ENCODE measurements at regions not wholly inside any gene's neighbourhood (a gene's known extent, or its start where the extent isn't known, plus 50 kb on each side); places are given as distances from the start of the nearest gene placed in this dataset.
"Not testable (repeated sequence)": the region's sequence is repeated elsewhere in the genome, so short reads cannot be mapped to it uniquely, and the experiment has no call there.

DNA sequence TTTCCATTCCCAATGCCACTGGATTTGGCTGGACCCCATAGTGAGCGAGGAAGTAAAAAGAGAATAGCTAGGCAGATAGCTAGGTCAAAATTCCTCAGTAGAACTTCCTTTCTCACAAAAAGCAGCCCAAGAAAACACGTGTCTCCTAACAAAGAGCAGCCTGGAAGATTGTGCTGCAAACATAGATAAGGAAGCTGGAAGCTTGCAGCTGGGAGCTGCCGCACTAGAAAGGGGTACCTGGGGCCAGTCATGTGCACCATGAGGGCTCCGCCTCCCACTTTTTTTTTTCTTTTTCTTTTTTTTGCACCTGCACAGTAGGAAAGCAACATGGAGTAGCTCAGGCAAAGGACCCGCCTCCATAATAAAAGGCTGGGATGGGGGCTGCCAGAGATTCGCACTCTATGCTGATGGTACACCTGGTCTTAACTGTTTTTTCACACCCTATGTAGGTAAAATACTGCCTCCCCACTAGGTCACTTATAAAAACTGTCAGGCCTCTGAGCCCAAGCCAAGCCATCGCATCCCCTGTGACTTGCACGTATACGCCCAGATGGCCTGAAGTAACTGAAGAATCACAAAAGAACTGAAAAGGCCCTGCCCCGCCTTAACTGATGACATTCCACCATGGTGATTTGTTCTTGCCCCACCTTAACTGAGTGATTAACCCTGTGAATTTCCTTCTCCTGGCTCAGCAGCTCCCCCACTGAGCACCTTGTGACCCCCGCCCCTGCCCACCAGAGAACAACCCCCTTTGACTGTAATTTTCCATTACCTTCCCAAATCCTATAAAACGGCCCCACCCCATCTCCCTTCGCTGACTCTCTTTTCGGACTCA lies 521.6 kb downstream of the IRS2 start:
- not testable (repeated sequence) for DNase-seq (ENCODE audit: low read depth); H3K27me3 ChIP-seq (ENCODE audit: control insufficient read depth, insufficient read depth, low read length); H3K36me3 ChIP-seq (ENCODE audit: control insufficient read depth, insufficient read depth, low read length); H3K4me3 ChIP-seq (ENCODE audit: low read depth, low read length)

- H3K27me3 ChIP-seq (ENCODE audit: control insufficient read depth, insufficient read depth, low read length); H3K36me3 ChIP-seq (ENCODE audit: control insufficient read depth, insufficient read depth, low read length); H3K4me3 ChIP-seq (ENCODE audit: low read depth, low read length); DNase-seq (ENCODE audit: low read depth): not testable (repeated sequence)
Observed at GRCh38 chr13:109257761-109258157, 528.6 kb downstream of the IRS2 start.
